CD14-positive monocyte (primary cell): ENCODE measurements at regions not wholly inside any gene's neighbourhood (a gene's known extent, or its start where the extent isn't known, plus 50 kb on each side); places are given as distances from the start of the nearest gene placed in this dataset.

Experiments
- DNase-seq, 3 donors: peaks; one replicate each; pipeline ENCODE4 v3.0.0-alpha.2; 2011 to 2022
- H2AFZ ChIP-seq: 2 replicates; pipeline ENCODE4 v1.6.0; 2012; ENCODE audit warnings: mild to moderate bottlenecking, low read depth, low read length, inconsistent platforms; ENCODE audit not compliant: insufficient read depth, poor library complexity, severe bottlenecking
- H3K27ac ChIP-seq, 2 donors: 1 replicate in 1 of 2; 2 replicates in 1 of 2; pipeline ENCODE4 v1.5.1; 2012 to 2013; ENCODE audit warnings: low read length in 2 of 2, control low read depth in 1 of 2, inconsistent platforms in 1 of 2, low read depth in 1 of 2, mild to moderate bottlenecking in 1 of 2
- H3K27me3 ChIP-seq, 2 donors: one replicate each; pipeline versions ENCODE4 v1.6.0 to v1.6.1; 2011 to 2013; ENCODE audit warnings: low read length in 2 of 2; ENCODE audit not compliant: control insufficient read depth in 2 of 2, insufficient read depth in 2 of 2
- H3K36me3 ChIP-seq, 2 donors: replicated peaks in 1 of 2; 1 replicate in 1 of 2; 2 replicates in 1 of 2; pipeline versions ENCODE4 v1.5.1 to v1.6.1; 2012 to 2013; ENCODE audit warnings: low read length in 2 of 2, control low read depth in 1 of 2, inconsistent platforms in 1 of 2, mild to moderate bottlenecking in 1 of 2; ENCODE audit not compliant: insufficient read depth in 2 of 2, control insufficient read depth in 1 of 2
- H3K4me1 ChIP-seq, 2 donors: 1 replicate in 1 of 2; 2 replicates in 1 of 2; pipeline versions ENCODE4 v1.5.1 to v1.6.1; 2012 to 2013; ENCODE audit warnings: low read length in 2 of 2, control low read depth in 1 of 2, inconsistent platforms in 1 of 2, mild to moderate bottlenecking in 1 of 2, moderate library complexity in 1 of 2; ENCODE audit not compliant: insufficient read depth in 2 of 2, control insufficient read depth in 1 of 2
- H3K4me2 ChIP-seq: replicated peaks from 2 replicates; pipeline ENCODE3; 2012; ENCODE audit warnings: low read length, moderate library complexity, mild to moderate bottlenecking; ENCODE audit not compliant: poor library complexity, severe bottlenecking; ENCODE audit errors: extremely low read depth
- H3K4me3 ChIP-seq, 3 experiments: fragments of 200-600 bp in 1 of 3; sonication (generic) in 1 of 3; replicated peaks in 1 of 3; 1 replicate in 2 of 3; 2 replicates in 1 of 3; pipeline ENCODE4 v1.5.1; 2011 to 2013; ENCODE audit warnings: low read length in 3 of 3, mild to moderate bottlenecking in 3 of 3, control low read depth in 2 of 3, low read depth in 2 of 3, inconsistent platforms in 1 of 3, moderate library complexity in 1 of 3
- H3K79me2 ChIP-seq: 2 replicates; pipeline ENCODE4 v1.6.0; 2012; ENCODE audit warnings: mild to moderate bottlenecking, control low read depth, inconsistent platforms, low read length, moderate library complexity; ENCODE audit not compliant: insufficient read depth
- H3K9ac ChIP-seq: 2 replicates; pipeline ENCODE4 v1.6.0; 2017; ENCODE audit warnings: low read length, mild to moderate bottlenecking; ENCODE audit not compliant: insufficient read depth, poor library complexity, severe bottlenecking
- H3K9me3 ChIP-seq, 2 donors: replicated peaks in 1 of 2; 1 replicate in 1 of 2; 2 replicates in 1 of 2; pipeline versions ENCODE4 v1.5.1 to v1.6.1; 2012 to 2013; ENCODE audit warnings: low read length in 2 of 2, control low read depth in 1 of 2; ENCODE audit not compliant: control insufficient read depth in 1 of 2, insufficient read depth in 1 of 2
- H4K20me1 ChIP-seq: 2 replicates; pipeline ENCODE4 v1.6.0; 2012; ENCODE audit warnings: mild to moderate bottlenecking, low read length, control low read depth, moderate library complexity; ENCODE audit not compliant: insufficient read depth
- H3K27ac Mint-ChIP-seq, 7 donors: one replicate each; pipeline ENCODE4 v1.8.0; 2020; ENCODE audit warnings: mild to moderate bottlenecking in 7 of 7, mixed read lengths in 7 of 7, moderate library complexity in 6 of 7, inconsistent platforms in 2 of 7
- H3K27me3 Mint-ChIP-seq, 3 donors: one replicate each; pipeline ENCODE4 v1.8.0; 2021 to 2022; ENCODE audit warnings: low read depth in 3 of 3, mild to moderate bottlenecking in 3 of 3, mixed read lengths in 3 of 3, moderate library complexity in 3 of 3, inconsistent platforms in 1 of 3
- H3K36me3 Mint-ChIP-seq, 2 donors: one replicate each; pipeline ENCODE4 v1.8.0; 2020; ENCODE audit warnings: mixed read lengths in 2 of 2, inconsistent platforms in 1 of 2, mild to moderate bottlenecking in 1 of 2
- H3K4me1 Mint-ChIP-seq: one replicate; pipeline ENCODE4 v1.8.0; 2020; ENCODE audit warnings: mild to moderate bottlenecking, mixed read lengths
- H3K4me3 Mint-ChIP-seq, 2 donors: one replicate each; pipeline ENCODE4 v1.8.0; 2020; ENCODE audit warnings: mild to moderate bottlenecking in 2 of 2, mixed read lengths in 2 of 2, moderate library complexity in 1 of 2
- H3K9me3 Mint-ChIP-seq, 7 donors: one replicate each; pipeline ENCODE4 v1.8.0; 2020 to 2022; ENCODE audit warnings: mixed read lengths in 7 of 7, mild to moderate bottlenecking in 6 of 7, moderate library complexity in 6 of 7, inconsistent platforms in 2 of 7
- WGBS: methylation state at CpG from one replicate; pipeline ENCODE4 v1.1.5; 2013; ENCODE audit warnings: missing lambda C conversion rate; ENCODE audit not compliant: insufficient coverage; 5-methylcytosine and 5-hydroxymethylcytosine counted together
- intact Hi-C, 2 donors: fragments of 100-400 bp; cut with micrococcal nuclease; formaldehyde crosslinking; loops; one replicate each; pipeline versions ENCODE4 v1.15.0 to v1.15.1; 2023
- TF ChIP-seq, protein P1 (sequence below): fragments of 200-600 bp; IDR thresholded peaks from one replicate; pipeline ENCODE4 v1.8.0; 2022; ENCODE audit warnings: antibody characterized with exemption, mild to moderate bottlenecking

- H4K20me1 ChIP-seq: no peaks in the 10 kb centered on the region
- H3K27ac ChIP-seq: no peak overlapping the region
- H2AFZ ChIP-seq: no peak overlapping the region
- no peaks in the 10 kb centered on the region for H3K36me3 Mint-ChIP-seq
- 96% methylated on average over 8 of the region's 8 CpGs for WGBS
- H3K36me3 ChIP-seq: no peaks in the 10 kb centered on the region
- no peaks in the 10 kb centered on the region for H3K79me2 ChIP-seq
- no peaks in the 10 kb centered on the region for H3K9me3 Mint-ChIP-seq
- H3K9me3 ChIP-seq: no peaks in the 10 kb centered on the region
- intact Hi-C loops: no loop called here
- H3K4me1 ChIP-seq: no peaks in the 10 kb centered on the region
- no peak overlapping the region for H3K27ac Mint-ChIP-seq
- no peak overlapping the region for H3K9ac ChIP-seq
- peaks cover 2 to 6% (median 3%) of the 10 kb centered on the region in 3 donors for H3K27me3 Mint-ChIP-seq
- no peaks in the 10 kb centered on the region for H3K4me1 Mint-ChIP-seq
- no peaks in the 10 kb centered on the region for H3K27me3 ChIP-seq
- H3K4me3 Mint-ChIP-seq: no peak overlapping the region
- no peak overlapping the region for H3K4me2 ChIP-seq
- no peak overlapping the region for H3K4me3 ChIP-seq
- no peak for DNase-seq
- TF ChIP-seq, protein P1, sequence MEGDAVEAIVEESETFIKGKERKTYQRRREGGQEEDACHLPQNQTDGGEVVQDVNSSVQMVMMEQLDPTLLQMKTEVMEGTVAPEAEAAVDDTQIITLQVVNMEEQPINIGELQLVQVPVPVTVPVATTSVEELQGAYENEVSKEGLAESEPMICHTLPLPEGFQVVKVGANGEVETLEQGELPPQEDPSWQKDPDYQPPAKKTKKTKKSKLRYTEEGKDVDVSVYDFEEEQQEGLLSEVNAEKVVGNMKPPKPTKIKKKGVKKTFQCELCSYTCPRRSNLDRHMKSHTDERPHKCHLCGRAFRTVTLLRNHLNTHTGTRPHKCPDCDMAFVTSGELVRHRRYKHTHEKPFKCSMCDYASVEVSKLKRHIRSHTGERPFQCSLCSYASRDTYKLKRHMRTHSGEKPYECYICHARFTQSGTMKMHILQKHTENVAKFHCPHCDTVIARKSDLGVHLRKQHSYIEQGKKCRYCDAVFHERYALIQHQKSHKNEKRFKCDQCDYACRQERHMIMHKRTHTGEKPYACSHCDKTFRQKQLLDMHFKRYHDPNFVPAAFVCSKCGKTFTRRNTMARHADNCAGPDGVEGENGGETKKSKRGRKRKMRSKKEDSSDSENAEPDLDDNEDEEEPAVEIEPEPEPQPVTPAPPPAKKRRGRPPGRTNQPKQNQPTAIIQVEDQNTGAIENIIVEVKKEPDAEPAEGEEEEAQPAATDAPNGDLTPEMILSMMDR: no peak
Measured at GRCh38 chr22:47288680-47289079, 526.2 kb downstream of the TBC1D22A start.

GRCh38 chr22:47287516-47287915, 525.1 kb downstream of the TBC1D22A start:
- Mint-ChIP-seq H3K9me3 (no peaks in the 10 kb centered on the region), H3K36me3 (no peaks in the 10 kb centered on the region), H3K4me1 (no peaks in the 10 kb centered on the region), H3K27me3 (peaks cover 2 to 6% (median 4%) of the 10 kb centered on the region in 3 donors), H3K27ac (no peak overlapping the region), H3K4me3 (no peak overlapping the region)
- Histone ChIP-seq H3K4me3 (no peak overlapping the region), H2AFZ (no peak overlapping the region), H3K9ac (no peak overlapping the region), H3K9me3 (no peaks in the 10 kb centered on the region), H3K36me3 (no peaks in the 10 kb centered on the region), H3K4me2 (no peak overlapping the region), H4K20me1 (no peaks in the 10 kb centered on the region), H3K4me1 (no peaks in the 10 kb centered on the region), H3K27ac (no peak overlapping the region), H3K79me2 (no peaks in the 10 kb centered on the region), H3K27me3 (no peaks in the 10 kb centered on the region)
- WGBS: 87% methylated on average over 4 of the region's 5 CpGs
- DNase-seq: no peak
- intact Hi-C loops: no loop called here
- TF ChIP-seq, protein P1: no peak
